ENCODE measurements at regions not wholly inside any gene's neighbourhood (a gene's known extent, or its start where the extent isn't known, plus 50 kb on each side); places are given as distances from the start of the nearest gene placed in this dataset.
A peak's percentile ranks its signal among the peaks of the same experiment; 100 is the strongest.

- H3K4me3 ChIP-seq (ENCODE audit: low read depth, low read length): no peak overlapping the region
- no peaks in the 10 kb centered on the region for H3K4me1 ChIP-seq (ENCODE audit: insufficient read depth)
- no peak for DNase-seq (ENCODE audit: extremely low spot score)
- H3K36me3 ChIP-seq (ENCODE audit: insufficient read depth): no peaks in the 10 kb centered on the region
- H3K27ac ChIP-seq (ENCODE audit: low read depth): no peak overlapping the region
- WGBS: 82% methylated on average over 2 of the region's 2 CpGs
Measured at GRCh38 chr18:41357708-41358107, 597.3 kb upstream of the PIK3C3 start.

GRCh38 chr18:41353777-41354528, 601.1 kb upstream of the PIK3C3 start:
- 79% methylated on average over 3 of the region's 3 CpGs for WGBS
- Histone ChIP-seq H3K27ac (ENCODE audit: low read depth) (no peak overlapping the region), H3K4me3 (ENCODE audit: low read depth, low read length) (no peak overlapping the region), H3K4me1 (ENCODE audit: insufficient read depth) (no peaks in the 10 kb centered on the region), H3K36me3 (ENCODE audit: insufficient read depth) (no peaks in the 10 kb centered on the region)
- DNase-seq (ENCODE audit: extremely low spot score): no peak

- DNase-seq (ENCODE audit: extremely low spot score): no peak
- Histone ChIP-seq H3K36me3 (ENCODE audit: insufficient read depth) (no peaks in the 10 kb centered on the region), H3K4me1 (ENCODE audit: insufficient read depth) (no peaks in the 10 kb centered on the region), H3K4me3 (ENCODE audit: low read depth, low read length) (no peak overlapping the region), H3K27ac (ENCODE audit: low read depth) (no peak overlapping the region)
- 77% methylated on average over 3 of the region's 3 CpGs for WGBS
Measured at GRCh38 chr18:41351430-41351829, 603.6 kb upstream of the PIK3C3 start.

- Histone ChIP-seq H3K4me1 (ENCODE audit: insufficient read depth) (no peaks in the 10 kb centered on the region), H3K4me3 (ENCODE audit: low read depth, low read length) (no peak overlapping the region), H3K36me3 (ENCODE audit: insufficient read depth) (no peaks in the 10 kb centered on the region), H3K27ac (ENCODE audit: low read depth) (no peak overlapping the region)
- no peak for DNase-seq (ENCODE audit: extremely low spot score)
- 62% methylated on average over 3 of the region's 3 CpGs for WGBS
Measured at GRCh38 chr18:41347057-41347456, 608.0 kb upstream of the PIK3C3 start.

- Histone ChIP-seq H3K36me3 (ENCODE audit: insufficient read depth) (no peaks in the 10 kb centered on the region), H3K4me3 (ENCODE audit: low read depth, low read length) (no peak overlapping the region), H3K27ac (ENCODE audit: low read depth) (no peak overlapping the region), H3K4me1 (ENCODE audit: insufficient read depth) (no peaks in the 10 kb centered on the region)
- no peak for DNase-seq (ENCODE audit: extremely low spot score)
- WGBS: 86% methylated on average over 4 of the region's 4 CpGs
Measured at GRCh38 chr18:41343808-41344207, 611.2 kb upstream of the PIK3C3 start.

GRCh38 chr18:41338341-41338740, 616.7 kb upstream of the PIK3C3 start:
- DNase-seq (ENCODE audit: extremely low spot score): no peak
- 58% methylated on average over 1 of the region's 1 CpG for whole genome bisulfite sequencing
- Histone ChIP-seq H3K27ac (ENCODE audit: low read depth) (no peak overlapping the region), H3K36me3 (ENCODE audit: insufficient read depth) (no peaks in the 10 kb centered on the region), H3K4me3 (ENCODE audit: low read depth, low read length) (no peak overlapping the region), H3K4me1 (ENCODE audit: insufficient read depth) (no peaks in the 10 kb centered on the region)

GRCh38 chr18:41331661-41332060, 623.4 kb upstream of the PIK3C3 start:
- no peak for DNase-seq (ENCODE audit: extremely low spot score)
- no peak overlapping the region for H3K4me3 ChIP-seq (ENCODE audit: low read depth, low read length)
- H3K4me1 ChIP-seq (ENCODE audit: insufficient read depth): no peaks in the 10 kb centered on the region
- no peaks in the 10 kb centered on the region for H3K36me3 ChIP-seq (ENCODE audit: insufficient read depth)
- 75% methylated on average over 1 of the region's 1 CpG for WGBS
- no peak overlapping the region for H3K27ac ChIP-seq (ENCODE audit: low read depth)

- no peak overlapping the region for H3K27ac ChIP-seq (ENCODE audit: low read depth)
- no peaks in the 10 kb centered on the region for H3K4me1 ChIP-seq (ENCODE audit: insufficient read depth)
- no peak for DNase-seq (ENCODE audit: extremely low spot score)
- H3K4me3 ChIP-seq (ENCODE audit: low read depth, low read length): no peak overlapping the region
- H3K36me3 ChIP-seq (ENCODE audit: insufficient read depth): no peaks in the 10 kb centered on the region
- 71% methylated on average over 2 of the region's 2 CpGs for WGBS
Measured at GRCh38 chr18:41326311-41326710, 628.7 kb upstream of the PIK3C3 start.

- DNase-seq (ENCODE audit: extremely low spot score): no peak
- 80% methylated on average over 2 of the region's 2 CpGs for WGBS
- Histone ChIP-seq H3K4me1 (ENCODE audit: insufficient read depth) (no peaks in the 10 kb centered on the region), H3K4me3 (ENCODE audit: low read depth, low read length) (no peak overlapping the region), H3K27ac (ENCODE audit: low read depth) (no peak overlapping the region), H3K36me3 (ENCODE audit: insufficient read depth) (no peaks in the 10 kb centered on the region)
Measured at GRCh38 chr18:41324934-41325333, 630.1 kb upstream of the PIK3C3 start.

GRCh38 chr18:41324020-41324791, 630.8 kb upstream of the PIK3C3 start:
- no peaks in the 10 kb centered on the region for H3K36me3 ChIP-seq (ENCODE audit: insufficient read depth)
- no peak overlapping the region for H3K27ac ChIP-seq (ENCODE audit: low read depth)
- WGBS: 83% methylated on average over 2 of the region's 2 CpGs
- no peak for DNase-seq (ENCODE audit: extremely low spot score)
- H3K4me3 ChIP-seq (ENCODE audit: low read depth, low read length): no peak overlapping the region
- no peaks in the 10 kb centered on the region for H3K4me1 ChIP-seq (ENCODE audit: insufficient read depth)

- H3K4me3 ChIP-seq (ENCODE audit: low read depth, low read length): no peak overlapping the region
- H3K36me3 ChIP-seq (ENCODE audit: insufficient read depth): no peaks in the 10 kb centered on the region
- H3K27ac ChIP-seq (ENCODE audit: low read depth): no peak overlapping the region
- no peaks in the 10 kb centered on the region for H3K4me1 ChIP-seq (ENCODE audit: insufficient read depth)
- DNase-seq (ENCODE audit: extremely low spot score): no peak
Measured at GRCh38 chr18:41323044-41323443, 632.0 kb upstream of the PIK3C3 start.

GRCh38 chr18:41320100-41320499, 634.9 kb upstream of the PIK3C3 start:
- no peaks in the 10 kb centered on the region for H3K36me3 ChIP-seq (ENCODE audit: insufficient read depth)
- no peak overlapping the region for H3K4me3 ChIP-seq (ENCODE audit: low read depth, low read length)
- WGBS: 81% methylated on average over 2 of the region's 2 CpGs
- no peak overlapping the region for H3K27ac ChIP-seq (ENCODE audit: low read depth)
- no peaks in the 10 kb centered on the region for H3K4me1 ChIP-seq (ENCODE audit: insufficient read depth)
- DNase-seq (ENCODE audit: extremely low spot score): peak; percentile 42

GRCh38 chr18:41315134-41315533, 639.9 kb upstream of the PIK3C3 start:
- Histone ChIP-seq H3K4me3 (ENCODE audit: low read depth, low read length) (no peak overlapping the region), H3K4me1 (ENCODE audit: insufficient read depth) (no peaks in the 10 kb centered on the region), H3K36me3 (ENCODE audit: insufficient read depth) (no peaks in the 10 kb centered on the region), H3K27ac (ENCODE audit: low read depth) (no peak overlapping the region)
- 79% methylated on average over 3 of the region's 3 CpGs for WGBS
- DNase-seq (ENCODE audit: extremely low spot score): no peak
